Esophagus muscularis mucosa (tissue), 4 donors: ENCODE measurements at regions not wholly inside any gene's neighbourhood (a gene's known extent, or its start where the extent isn't known, plus 50 kb on each side); places are given as distances from the start of the nearest gene placed in this dataset.

Experiments used
- CTCF ChIP-seq, 3 experiments: fragments of 200-600 bp in 2 of 3; fragments of 450-650 bp in 1 of 3; sonication (generic) in 2 of 3; IDR thresholded peaks; one replicate each; pipeline ENCODE4 v1.5.1; 2017 to 2019; ENCODE audit warnings: antibody characterized with exemption in 3 of 3, mild to moderate bottlenecking in 2 of 3, moderate library complexity in 1 of 3
- EP300 ChIP-seq: sonication (generic); formaldehyde crosslinking; IDR thresholded peaks from one replicate; pipeline ENCODE4 v1.6.1; 2017; ENCODE audit warnings: antibody characterized with exemption
- POLR2A ChIP-seq: fragments of 450-650 bp; IDR thresholded peaks from one replicate; pipeline ENCODE4 v1.6.1; 2017; ENCODE audit warnings: antibody characterized with exemption, moderate library complexity, mild to moderate bottlenecking, low read depth

- TF ChIP-seq CTCF (IDR thresholded peaks at IDR 0.05) (no peak), EP300 (no peak), POLR2A (no peak)
These were observed 900.3 kb downstream of the BCL11A start for GRCh38 chr2:59653164-59653563.
